ENCODE measurements at regions not wholly inside any gene's neighbourhood (a gene's known extent, or its start where the extent isn't known, plus 50 kb on each side); places are given as distances from the start of the nearest gene placed in this dataset.

DNA sequence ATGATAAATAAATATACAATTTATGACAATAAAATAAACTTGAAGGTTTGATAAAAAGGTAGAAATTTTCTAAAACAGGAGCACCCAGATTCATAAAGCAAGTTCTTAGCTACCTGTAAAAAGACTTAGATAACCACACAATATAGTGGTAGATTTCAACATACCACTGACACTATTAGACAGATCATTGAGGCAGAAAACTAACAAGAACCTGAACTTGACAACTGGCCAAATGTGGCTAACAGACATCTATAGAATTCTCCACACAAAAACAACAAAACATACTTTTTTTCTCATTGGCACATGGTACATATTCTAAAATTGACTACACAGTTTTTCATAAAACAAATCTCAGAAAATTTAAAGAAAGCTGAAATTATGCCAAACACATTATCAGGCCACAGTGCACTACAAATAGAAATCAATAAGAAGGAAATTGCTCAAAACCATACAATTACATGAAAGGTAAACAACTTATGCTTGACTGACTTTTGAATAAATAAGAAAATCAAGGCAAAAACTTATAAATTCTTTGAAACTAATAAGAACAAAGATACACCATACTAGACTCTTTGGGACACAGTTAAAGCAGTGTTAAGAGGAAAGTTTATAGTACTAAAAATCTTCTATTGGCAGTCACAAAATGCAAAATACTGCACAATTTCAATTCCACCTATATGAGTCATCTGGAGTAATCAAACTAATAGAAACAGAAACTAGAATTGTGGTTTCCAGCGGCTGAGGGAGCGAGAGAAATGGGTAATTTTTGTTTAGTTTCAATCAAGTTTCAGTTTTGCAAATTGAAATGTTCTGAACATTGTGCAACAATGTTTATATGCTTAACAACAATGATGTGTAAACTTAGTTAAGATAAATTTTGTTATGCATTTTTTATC is 925.6 kb downstream of the SH3BGRL start:
- Mint-ChIP-seq H3K4me1 (peaks cover 6 to 40% of the 10 kb centered on the region in 2 donors), H3K9me3 (peaks cover 0 to 3% (median 0%) of the 10 kb centered on the region in 6 donors), H3K36me3 (no peaks in the 10 kb centered on the region), H3K27me3 (ENCODE audit: low read depth in 3 of 3) (peaks cover 0 to 3% (median 0%) of the 10 kb centered on the region in 3 donors), H3K27ac (peak overlapping the region in 5 of 6 donors; percentile 18 to 69 (median 47)), H3K4me3 (peak overlapping the region in 4 of 5 donors; percentile 2 to 70 (median 60))
- peak; percentile 37 to 52 (median 49) for DNase-seq

DNA sequence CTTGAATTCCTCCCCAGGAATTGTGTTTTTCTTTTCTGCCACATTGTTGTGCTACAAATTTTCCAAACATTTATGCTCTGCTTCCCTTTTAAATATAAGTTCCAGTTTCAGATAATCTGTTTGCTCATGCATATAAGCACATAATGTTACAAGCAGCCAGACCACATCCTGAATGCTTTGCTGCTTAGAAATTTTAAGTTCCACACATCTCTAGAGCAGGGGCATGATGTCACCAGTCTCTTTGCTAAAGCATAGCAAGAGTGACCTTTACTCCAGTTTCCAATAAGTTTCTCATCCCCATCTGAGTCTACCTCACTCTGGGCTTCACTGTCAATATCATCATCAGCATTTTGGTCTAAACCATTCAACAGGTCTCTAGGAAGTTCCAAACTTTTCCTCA is 932.5 kb downstream of the SH3BGRL start:
- H3K9me3 Mint-ChIP-seq = peaks cover 0 to 11% (median 4%) of the 10 kb centered on the region in 6 donors
- peaks cover 0 to 3% (median 3%) of the 10 kb centered on the region in 3 donors for H3K27me3 Mint-ChIP-seq (ENCODE audit: low read depth in 3 of 3)
- peak overlapping the region in 3 of 5 donors; percentile 5 to 33 (median 32) for H3K4me3 Mint-ChIP-seq
- peak overlapping the region in 5 of 6 donors; percentile 17 to 74 (median 31) for H3K27ac Mint-ChIP-seq
- H3K36me3 Mint-ChIP-seq = peaks cover 0 to 4% (median 0%) of the 10 kb centered on the region in 3 donors
- H3K4me1 Mint-ChIP-seq = peaks cover 7 to 34% of the 10 kb centered on the region in 2 donors
- peak in 2 of 3 donors; percentile 15 to 37 for DNase-seq

DNA sequence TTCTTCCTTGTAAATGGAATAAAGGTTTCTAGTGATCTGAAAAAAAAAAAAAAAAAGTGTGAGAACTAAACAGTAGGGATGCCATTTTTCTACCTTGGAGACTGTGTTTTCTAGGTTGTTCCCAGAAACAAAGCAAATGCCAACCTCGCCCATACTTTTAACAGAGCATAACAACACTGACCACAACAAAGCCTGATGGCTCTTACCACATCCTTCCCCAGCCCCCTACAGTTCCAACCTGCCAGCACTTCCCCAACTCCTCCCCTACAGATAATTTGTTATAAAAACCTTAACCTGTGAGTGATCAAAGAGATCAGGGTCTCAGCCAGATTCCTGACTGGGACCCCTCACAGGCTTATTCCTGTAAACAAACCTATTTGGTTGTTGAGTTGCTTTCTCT is 940.0 kb downstream of the SH3BGRL start:
- DNase-seq = peak; percentile 35 to 52 (median 51)
- H3K4me1 Mint-ChIP-seq = peaks cover 12 to 25% of the 10 kb centered on the region in 2 donors
- peak overlapping the region in 4 of 5 donors; percentile 20 to 73 (median 59) for H3K4me3 Mint-ChIP-seq
- peaks cover 0 to 3% (median 0%) of the 10 kb centered on the region in 6 donors for H3K9me3 Mint-ChIP-seq
- peaks cover 0 to 13% (median 0%) of the 10 kb centered on the region in 3 donors for H3K27me3 Mint-ChIP-seq (ENCODE audit: low read depth in 3 of 3)
- H3K27ac Mint-ChIP-seq = peak overlapping the region in 1 of 6 donors; percentile 43
- no peaks in the 10 kb centered on the region for H3K36me3 Mint-ChIP-seq

DNA sequence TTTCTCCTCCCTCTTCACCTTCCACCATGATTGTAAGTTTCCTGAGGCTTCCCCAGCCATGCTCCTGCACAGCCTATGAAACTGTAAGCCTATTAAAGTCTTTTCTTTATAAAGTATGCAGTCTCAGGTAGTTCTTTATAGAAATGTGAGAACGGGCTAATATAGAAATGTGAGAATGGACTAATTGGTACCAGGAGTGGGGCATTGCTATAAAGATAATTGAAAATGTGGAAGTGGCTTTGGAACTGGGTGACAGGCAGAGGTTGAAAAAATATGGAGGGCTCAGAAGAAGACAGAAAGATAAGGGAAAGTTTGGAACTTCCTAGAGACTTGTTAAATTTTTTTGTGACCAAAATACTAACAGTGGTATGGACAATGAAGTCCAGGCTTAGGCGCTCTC is 959.3 kb downstream of the SH3BGRL start:
- peaks cover 0 to 15% (median under 1%) of the 10 kb centered on the region in 6 donors for H3K9me3 Mint-ChIP-seq
- peaks cover 0 to 5% (median 3%) of the 10 kb centered on the region in 3 donors for H3K27me3 Mint-ChIP-seq (ENCODE audit: low read depth in 3 of 3)
- no peaks in the 10 kb centered on the region for H3K36me3 Mint-ChIP-seq
- no peak for DNase-seq
- H3K27ac Mint-ChIP-seq = no peak overlapping the region
- H3K4me1 Mint-ChIP-seq = no peaks in the 10 kb centered on the region
- no peak overlapping the region for H3K4me3 Mint-ChIP-seq

DNA sequence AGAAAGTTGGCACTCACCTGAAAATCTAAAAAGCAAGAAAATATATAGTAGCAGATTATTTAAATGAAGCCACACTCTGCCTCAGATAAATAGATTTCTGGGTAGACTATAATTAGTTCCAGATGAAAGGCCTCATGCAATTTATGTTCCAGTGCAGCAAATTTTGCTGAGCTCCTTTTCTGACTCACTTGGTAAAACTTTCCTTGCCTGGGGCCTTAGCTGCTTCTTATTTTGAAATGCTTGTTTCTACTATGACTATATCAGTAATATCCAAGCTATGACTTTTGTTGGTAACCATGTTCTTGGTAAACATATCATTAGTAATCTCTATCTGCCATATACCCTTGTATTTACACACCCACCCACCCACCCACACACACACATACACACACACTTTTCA is 961.8 kb downstream of the SH3BGRL start:
- Mint-ChIP-seq H3K4me3 (no peak overlapping the region), H3K4me1 (no peaks in the 10 kb centered on the region), H3K36me3 (no peaks in the 10 kb centered on the region), H3K27me3 (ENCODE audit: low read depth in 3 of 3) (peaks cover 0 to 6% (median 3%) of the 10 kb centered on the region in 3 donors), H3K27ac (no peak overlapping the region), H3K9me3 (peaks cover 0 to 15% (median under 1%) of the 10 kb centered on the region in 6 donors)
- DNase-seq = no peak

DNA sequence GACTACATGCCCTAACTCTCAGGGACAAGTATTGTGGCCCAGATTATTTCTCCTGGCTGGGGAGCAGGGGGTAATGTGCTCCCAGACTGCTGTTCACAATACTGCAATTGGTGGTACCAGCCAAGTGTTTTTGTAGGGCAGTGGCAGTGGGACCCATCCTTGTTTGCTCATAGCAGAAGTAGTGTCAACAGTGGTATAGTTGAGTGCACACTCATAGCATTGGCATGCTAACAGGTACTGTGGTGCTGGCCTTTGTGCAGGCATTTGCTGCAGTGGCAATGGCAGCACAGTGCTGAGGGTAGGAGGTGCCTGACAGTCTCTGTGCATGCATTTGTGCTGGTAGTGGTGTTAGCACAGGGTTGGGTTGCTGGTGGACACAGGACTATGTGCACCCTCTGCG is 995.0 kb downstream of the SH3BGRL start:
- no peak overlapping the region for H3K4me3 Mint-ChIP-seq
- peaks cover 0 to 8% (median 0%) of the 10 kb centered on the region in 6 donors for H3K9me3 Mint-ChIP-seq
- no peaks in the 10 kb centered on the region for H3K4me1 Mint-ChIP-seq
- peaks cover 0 to 9% (median 3%) of the 10 kb centered on the region in 3 donors for H3K27me3 Mint-ChIP-seq (ENCODE audit: low read depth in 3 of 3)
- H3K27ac Mint-ChIP-seq = no peak overlapping the region
- H3K36me3 Mint-ChIP-seq = no peaks in the 10 kb centered on the region
- no peak for DNase-seq

DNA sequence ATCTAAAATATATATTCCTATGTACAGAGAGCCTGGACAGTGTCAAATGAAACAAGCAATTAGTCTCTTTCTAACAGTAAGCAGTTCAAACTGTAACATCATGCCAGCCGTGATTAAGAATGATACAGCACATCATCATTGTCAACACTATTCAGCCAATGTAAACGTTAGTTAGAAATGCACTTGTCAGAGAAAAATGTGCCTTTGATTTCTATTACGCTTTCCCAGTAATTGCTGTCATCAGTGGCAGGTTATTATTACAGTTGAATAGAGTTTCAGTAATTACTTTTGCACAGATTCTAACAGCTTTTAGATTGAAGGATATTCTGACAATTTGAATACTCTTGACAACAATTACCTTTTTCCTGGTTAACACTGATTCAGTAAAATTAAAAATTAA is 1007.1 kb downstream of the SH3BGRL start:
- no peak overlapping the region for H3K4me3 Mint-ChIP-seq
- peaks cover 0 to 14% (median 1%) of the 10 kb centered on the region in 3 donors for H3K27me3 Mint-ChIP-seq (ENCODE audit: low read depth in 3 of 3)
- no peak overlapping the region for H3K27ac Mint-ChIP-seq
- peaks cover 0 to 5% (median 0%) of the 10 kb centered on the region in 6 donors for H3K9me3 Mint-ChIP-seq
- no peaks in the 10 kb centered on the region for H3K36me3 Mint-ChIP-seq
- no peaks in the 10 kb centered on the region for H3K4me1 Mint-ChIP-seq
- DNase-seq = no peak

DNA sequence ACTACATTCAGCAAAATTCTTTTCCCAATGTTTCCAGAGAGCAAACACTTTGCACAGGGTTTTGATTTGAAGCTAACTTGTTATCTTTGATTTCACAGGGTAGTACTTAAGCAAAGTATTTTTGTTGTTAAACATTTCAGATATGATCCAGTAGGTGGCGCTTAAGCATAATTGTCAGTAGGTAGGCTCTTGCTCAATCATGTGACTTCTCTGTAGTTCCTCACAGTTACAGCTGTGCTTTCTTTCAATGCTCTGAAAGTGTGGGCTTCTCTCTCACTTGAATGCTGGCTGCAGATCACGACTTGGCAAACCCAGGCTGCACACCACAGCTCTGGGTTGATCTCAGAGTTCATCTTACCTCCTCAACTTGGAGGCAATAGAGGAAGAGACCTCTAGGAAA is 1016.5 kb downstream of the SH3BGRL start:
- H3K27ac Mint-ChIP-seq = no peak overlapping the region
- no peak overlapping the region for H3K4me3 Mint-ChIP-seq
- H3K9me3 Mint-ChIP-seq = no peaks in the 10 kb centered on the region
- no peaks in the 10 kb centered on the region for H3K36me3 Mint-ChIP-seq
- peaks cover 0 to 3% (median 2%) of the 10 kb centered on the region in 3 donors for H3K27me3 Mint-ChIP-seq (ENCODE audit: low read depth in 3 of 3)
- DNase-seq = peak; percentile 5 to 34 (median 9)
- H3K4me1 Mint-ChIP-seq = peaks cover 0 to 3% of the 10 kb centered on the region in 2 donors

DNA sequence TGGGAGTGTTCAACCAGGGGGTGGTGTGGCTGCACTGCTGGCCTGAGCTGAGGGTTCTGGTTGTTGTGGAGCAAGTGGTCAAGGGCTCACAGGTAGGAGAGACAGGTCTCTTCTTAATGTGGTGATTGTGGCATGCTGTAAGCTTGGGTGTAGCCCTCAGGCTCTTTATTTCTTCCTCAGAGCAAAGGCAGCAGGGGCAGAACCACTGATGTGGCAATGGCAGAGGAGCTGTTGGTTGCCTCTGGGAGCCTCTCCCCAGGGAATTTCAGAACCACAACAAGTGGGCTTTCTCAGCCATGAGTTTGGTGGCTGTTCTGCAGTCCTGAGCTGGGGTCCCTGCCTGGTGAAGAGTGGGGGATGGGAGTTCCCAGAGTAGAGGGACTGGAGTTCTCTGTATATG is 1017.2 kb downstream of the SH3BGRL start:
- Mint-ChIP-seq H3K27me3 (ENCODE audit: low read depth in 3 of 3) (peaks cover 0 to 3% (median 2%) of the 10 kb centered on the region in 3 donors), H3K9me3 (no peaks in the 10 kb centered on the region), H3K27ac (no peak overlapping the region)

DNA sequence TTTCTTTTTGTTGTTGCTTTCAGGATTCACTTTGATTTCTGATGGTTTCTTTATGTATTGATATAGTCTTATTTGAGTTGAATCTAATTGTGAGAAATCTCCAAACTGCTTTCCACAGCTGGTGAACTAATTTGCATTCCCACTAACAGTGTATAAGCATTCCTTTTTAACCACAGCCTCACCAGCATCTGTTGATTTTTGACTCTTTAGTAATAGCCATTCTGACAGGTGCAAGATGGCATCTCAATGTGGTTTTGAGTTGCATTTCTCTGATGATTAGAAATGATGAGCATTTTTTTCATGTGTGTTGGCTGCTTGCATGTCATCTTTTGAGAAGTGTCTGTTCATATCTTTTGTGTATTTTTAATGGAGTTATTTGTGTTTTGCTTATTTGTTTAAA is 1023.1 kb downstream of the SH3BGRL start:
- H3K4me3 Mint-ChIP-seq = no peak overlapping the region
- H3K9me3 Mint-ChIP-seq = peaks cover 0 to 11% (median 4%) of the 10 kb centered on the region in 6 donors
- no peaks in the 10 kb centered on the region for H3K4me1 Mint-ChIP-seq
- H3K27ac Mint-ChIP-seq = no peak overlapping the region
- no peak for DNase-seq
- H3K36me3 Mint-ChIP-seq = no peaks in the 10 kb centered on the region
- peaks cover 4% of the 10 kb centered on the region in 3 donors for H3K27me3 Mint-ChIP-seq (ENCODE audit: low read depth in 3 of 3)

More for the DNA sequence above, 1017.2 kb downstream of the SH3BGRL start:
- Mint-ChIP-seq H3K36me3 (no peaks in the 10 kb centered on the region), H3K4me3 (no peak overlapping the region), H3K4me1 (peaks cover 0 to 3% of the 10 kb centered on the region in 2 donors)
- DNase-seq = no peak

DNA sequence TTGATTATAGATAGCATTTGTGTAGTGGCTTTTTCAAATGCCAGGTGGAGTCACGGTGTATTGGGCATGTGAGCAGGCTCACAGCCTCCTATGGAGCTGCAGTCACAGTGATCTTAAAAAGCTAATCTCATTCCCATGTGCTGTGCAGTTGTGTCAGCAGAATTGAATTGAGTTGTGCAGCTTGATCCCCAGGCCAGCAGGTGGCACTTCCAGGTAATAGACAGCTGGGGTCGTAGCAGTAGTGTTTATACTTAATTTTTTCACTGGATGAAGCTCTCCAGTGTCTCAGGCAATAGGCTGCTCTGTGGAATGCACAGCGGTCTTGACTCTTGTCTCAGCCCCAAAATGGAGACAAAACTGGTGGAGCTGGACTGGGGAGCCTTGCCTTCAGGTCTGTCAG is 1028.1 kb downstream of the SH3BGRL start:
- Mint-ChIP-seq H3K9me3 (peaks cover 2 to 4% (median 3%) of the 10 kb centered on the region in 6 donors), H3K36me3 (no peaks in the 10 kb centered on the region), H3K4me3 (no peak overlapping the region), H3K27me3 (ENCODE audit: low read depth in 3 of 3) (peaks cover 2 to 6% (median 6%) of the 10 kb centered on the region in 3 donors), H3K4me1 (no peaks in the 10 kb centered on the region), H3K27ac (no peak overlapping the region)
- no peak for DNase-seq

DNA sequence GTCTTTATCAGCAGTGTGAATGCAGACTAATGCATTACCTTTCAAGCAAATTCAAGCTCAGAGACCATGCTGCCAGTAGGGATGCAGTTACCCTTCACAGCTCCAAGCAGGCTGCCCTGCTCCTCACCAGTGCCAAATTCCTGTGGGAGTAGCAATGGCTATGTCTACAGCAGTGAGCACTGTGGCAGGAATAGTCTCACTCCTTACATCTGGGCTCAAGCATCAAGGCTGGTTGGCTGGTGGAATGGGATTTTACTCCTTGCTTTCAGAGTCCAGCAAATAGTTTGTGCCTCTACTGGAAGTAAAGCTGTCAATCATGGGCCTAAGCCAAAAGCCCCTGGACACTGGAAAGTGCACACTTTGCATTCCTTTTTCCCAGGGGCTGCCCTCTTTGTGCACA is 1030.8 kb downstream of the SH3BGRL start:
- Mint-ChIP-seq H3K36me3 (no peaks in the 10 kb centered on the region), H3K4me1 (no peaks in the 10 kb centered on the region), H3K27ac (no peak overlapping the region), H3K4me3 (no peak overlapping the region), H3K9me3 (peaks cover 2 to 17% (median 8%) of the 10 kb centered on the region in 6 donors), H3K27me3 (ENCODE audit: low read depth in 3 of 3) (peaks cover 0 to 10% (median 3%) of the 10 kb centered on the region in 3 donors)
- no peak for DNase-seq

DNA sequence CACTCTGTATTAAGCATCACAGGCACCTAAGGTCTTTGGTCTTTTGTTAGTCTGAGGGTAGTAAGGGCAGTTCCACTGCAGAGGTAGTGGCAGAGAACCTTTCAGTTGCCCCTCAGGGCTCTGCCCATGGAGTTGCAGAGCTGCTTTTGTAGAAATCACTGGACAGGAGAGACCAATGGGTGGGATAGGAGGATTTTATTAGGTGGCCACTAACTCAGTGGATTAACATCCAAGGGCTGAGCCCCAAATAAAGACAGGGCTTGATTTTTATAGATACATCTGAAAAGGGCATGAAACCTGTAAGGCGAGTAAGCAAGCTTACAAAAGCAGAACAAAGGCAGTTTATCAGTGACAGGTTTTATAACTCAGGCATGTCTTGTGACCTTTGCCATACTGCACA is 1035.4 kb downstream of the SH3BGRL start:
- no peak overlapping the region for H3K4me3 Mint-ChIP-seq
- no peak overlapping the region for H3K27ac Mint-ChIP-seq
- no peak for DNase-seq
- H3K4me1 Mint-ChIP-seq = no peaks in the 10 kb centered on the region
- peaks cover 0 to 6% (median 0%) of the 10 kb centered on the region in 3 donors for H3K27me3 Mint-ChIP-seq (ENCODE audit: low read depth in 3 of 3)
- H3K9me3 Mint-ChIP-seq = peaks cover 5 to 27% (median 11%) of the 10 kb centered on the region in 6 donors
- H3K36me3 Mint-ChIP-seq = no peaks in the 10 kb centered on the region
